Kidney (tissue), 13 donors: ENCODE measurements at regions not wholly inside any gene's neighbourhood (a gene's known extent, or its start where the extent isn't known, plus 50 kb on each side); places are given as distances from the start of the nearest gene placed in this dataset.

ENCODE experiments used
- DNase-seq, 5 donors: peaks; one replicate each; pipeline ENCODE4 v3.0.0-alpha.2; 2013 to 2020
- FAIRE-seq: peaks from 2 replicates; lab custom pipeline; 2012; peaks lifted over from hg19 to GRCh38; lab: Jason Lieb, UNC
- H3K27ac ChIP-seq, 2 donors: one replicate each; pipeline ENCODE4 v1.7.0; 2013; ENCODE audit warnings: low read depth in 2 of 2, low read length in 2 of 2, inconsistent platforms in 1 of 2
- H3K27me3 ChIP-seq: one replicate; pipeline ENCODE4 v1.7.1; 2013; ENCODE audit warnings: low read length, inconsistent platforms; ENCODE audit not compliant: control insufficient read depth, insufficient read depth
- H3K36me3 ChIP-seq, 3 donors: one replicate each; pipeline versions ENCODE4 v1.7.0 to v1.7.1; 2013; ENCODE audit warnings: low read length in 3 of 3, control low read depth in 1 of 3, inconsistent platforms in 1 of 3; ENCODE audit not compliant: insufficient read depth in 3 of 3, control insufficient read depth in 2 of 3
- H3K4me1 ChIP-seq, 3 donors: one replicate each; pipeline versions ENCODE4 v1.7.0 to v1.7.1; 2013; ENCODE audit warnings: low read length in 3 of 3, inconsistent platforms in 1 of 3, low read depth in 1 of 3; ENCODE audit not compliant: control insufficient read depth in 2 of 3, insufficient read depth in 2 of 3
- H3K4me3 ChIP-seq, 3 donors: one replicate each; pipeline versions ENCODE4 v1.7.0 to v1.8.1; 2013; ENCODE audit warnings: low read length in 3 of 3, control low read depth in 1 of 3, inconsistent platforms in 1 of 3
- H3K9ac ChIP-seq, 3 donors: one replicate each; pipeline versions ENCODE4 v1.7.0 to v1.7.1; 2013; ENCODE audit warnings: low read length in 3 of 3, control low read depth in 1 of 3, inconsistent platforms in 1 of 3
- H3K9me3 ChIP-seq, 3 donors: one replicate each; pipeline versions ENCODE4 v1.7.0 to v1.7.1; 2013; ENCODE audit warnings: low read length in 3 of 3, control low read depth in 1 of 3, inconsistent platforms in 1 of 3; ENCODE audit not compliant: control insufficient read depth in 2 of 3, insufficient read depth in 1 of 3
- CTCF ChIP-seq: IDR thresholded peaks from 3 replicates; pipeline ENCODE4 v1.5.1; 2012; ENCODE audit warnings: mild to moderate bottlenecking, moderate library complexity, borderline replicate concordance; ENCODE audit not compliant: insufficient read depth; ENCODE audit errors: extremely low read depth
- intact Hi-C: fragments of 100-400 bp; cut with DNase I; formaldehyde crosslinking; loops from one replicate; pipeline ENCODE4 v1.11.1; 2022
- donor health status: control.
- donor health status: control.
- donor health status: control.
- donor health status: control.
- donor health status: control.
- donor health status: DM: yes; HTN: yes; CAD: no.
- donor health status: Normal renal cell carcinoma (clear cell type).

GRCh38 chr2:12577567-12578253 is 139.0 kb upstream of the TRIB2 start:
- H3K27me3 ChIP-seq = no peaks in the 10 kb centered on the region
- intact Hi-C loops = no loop called here
- no peaks in the 10 kb centered on the region for H3K36me3 ChIP-seq
- no peak overlapping the region for H3K27ac ChIP-seq
- no peak for TF ChIP-seq CTCF
- H3K9me3 ChIP-seq = no peaks in the 10 kb centered on the region
- H3K4me3 ChIP-seq = no peak overlapping the region
- no peaks in the 10 kb centered on the region for H3K4me1 ChIP-seq
- no peak overlapping the region for H3K9ac ChIP-seq
- peak in 2 of 5 donors; percentile 26 to 27 for DNase-seq
- no peak for FAIRE-seq

GRCh38 chr2:12579018-12579417 is 137.7 kb upstream of the TRIB2 start:
- Histone ChIP-seq H3K36me3 (no peaks in the 10 kb centered on the region), H3K27me3 (no peaks in the 10 kb centered on the region), H3K4me3 (no peak overlapping the region), H3K9ac (no peak overlapping the region), H3K4me1 (no peaks in the 10 kb centered on the region), H3K27ac (no peak overlapping the region), H3K9me3 (no peaks in the 10 kb centered on the region)
- no peak for FAIRE-seq
- intact Hi-C loops = no loop called here
- no peak for TF ChIP-seq CTCF
- no peak for DNase-seq

- no peak overlapping the region for H3K27ac ChIP-seq
- H3K9me3 ChIP-seq = no peaks in the 10 kb centered on the region
- FAIRE-seq (no peak), DNase-seq (no peak)
- H3K36me3 ChIP-seq = no peaks in the 10 kb centered on the region
- H3K27me3 ChIP-seq = no peaks in the 10 kb centered on the region
- no peak overlapping the region for H3K9ac ChIP-seq
- H3K4me1 ChIP-seq = no peaks in the 10 kb centered on the region
- no peak overlapping the region for H3K4me3 ChIP-seq
- no peak for TF ChIP-seq CTCF
- intact Hi-C loops = no loop called here
Measured at GRCh38 chr2:12584338-12584737, 132.4 kb upstream of the TRIB2 start.

- Histone ChIP-seq H3K27ac (no peak overlapping the region), H3K4me3 (no peak overlapping the region), H3K4me1 (no peaks in the 10 kb centered on the region), H3K9me3 (no peaks in the 10 kb centered on the region), H3K27me3 (no peaks in the 10 kb centered on the region), H3K36me3 (no peaks in the 10 kb centered on the region), H3K9ac (no peak overlapping the region)
- DNase-seq (no peak), FAIRE-seq (no peak)
- intact Hi-C loops = no loop called here
- TF ChIP-seq CTCF = no peak
Measured at GRCh38 chr2:12585784-12586183, 131.0 kb upstream of the TRIB2 start.
